ENCODE measurements at regions not wholly inside any gene's neighbourhood (a gene's known extent, or its start where the extent isn't known, plus 50 kb on each side); places are given as distances from the start of the nearest gene placed in this dataset.
"Not testable (repeated sequence)": the region's sequence is repeated elsewhere in the genome, so short reads cannot be mapped to it uniquely, and the experiment has no call there.

GRCh38 chr9:25449503-25449902 lies 228.7 kb downstream of the TUSC1 start:
- DNase-seq: no peak

GRCh38 chr9:25445721-25446120 lies 232.5 kb downstream of the TUSC1 start:
- not testable (repeated sequence) for DNase-seq

- DNase-seq: no peak
These were observed 235.7 kb downstream of the TUSC1 start for GRCh38 chr9:25442526-25442925.

GRCh38 chr9:25427898-25428297 lies 250.3 kb downstream of the TUSC1 start:
- no peak for DNase-seq

- no peak for DNase-seq
These were observed 251.0 kb downstream of the TUSC1 start for GRCh38 chr9:25427290-25427689.

- DNase-seq: no peak
These were observed 256.7 kb downstream of the TUSC1 start for GRCh38 chr9:25421560-25421959.

- DNase-seq: no peak
These were observed 259.3 kb downstream of the TUSC1 start for GRCh38 chr9:25418974-25419373.

- no peak for DNase-seq
These were observed 262.5 kb downstream of the TUSC1 start for GRCh38 chr9:25415718-25416117.

- peak in 1 of 2 experiments; percentile 13 for DNase-seq
These were observed 265.6 kb downstream of the TUSC1 start for GRCh38 chr9:25412646-25413045.

GRCh38 chr9:25397746-25398145 lies 280.5 kb downstream of the TUSC1 start:
- no peak for DNase-seq

- DNase-seq: no peak
These were observed 281.4 kb downstream of the TUSC1 start for GRCh38 chr9:25396828-25397227.

GRCh38 chr9:25381141-25381540 lies 297.1 kb downstream of the TUSC1 start:
- no peak for DNase-seq

- DNase-seq: no peak
These were observed 301.2 kb downstream of the TUSC1 start for GRCh38 chr9:25377039-25377438.

GRCh38 chr9:25374281-25374680 lies 304.0 kb downstream of the TUSC1 start:
- DNase-seq: no peak

- DNase-seq: no peak
These were observed 311.3 kb downstream of the TUSC1 start for GRCh38 chr9:25366906-25367305.

- DNase-seq: no peak
These were observed 324.5 kb downstream of the TUSC1 start for GRCh38 chr9:25353783-25354182.

GRCh38 chr9:25350011-25350410 lies 328.2 kb downstream of the TUSC1 start:
- peak in 1 of 2 experiments; percentile 7 for DNase-seq

- no peak for DNase-seq
These were observed 356.1 kb downstream of the TUSC1 start for GRCh38 chr9:25322142-25322541.

GRCh38 chr9:25310961-25311360 lies 367.3 kb downstream of the TUSC1 start:
- peak; percentile 4 to 68 for DNase-seq

- DNase-seq: no peak
These were observed 369.7 kb downstream of the TUSC1 start for GRCh38 chr9:25308549-25308948.

GRCh38 chr9:25302601-25303000 lies 375.6 kb downstream of the TUSC1 start:
- no peak for DNase-seq

- not testable (repeated sequence) for DNase-seq
These were observed 390.0 kb downstream of the TUSC1 start for GRCh38 chr9:25288195-25288594.

GRCh38 chr9:25284365-25284764 lies 393.9 kb downstream of the TUSC1 start:
- DNase-seq: no peak

- no peak for DNase-seq
These were observed 395.3 kb downstream of the TUSC1 start for GRCh38 chr9:25282946-25283345.

GRCh38 chr9:25261445-25261844 lies 416.8 kb downstream of the TUSC1 start:
- no peak for DNase-seq

GRCh38 chr9:25260046-25260445 lies 418.2 kb downstream of the TUSC1 start:
- no peak for DNase-seq
